Heart left ventricle (tissue), 13 donors: ENCODE measurements at regions not wholly inside any gene's neighbourhood (a gene's known extent, or its start where the extent isn't known, plus 50 kb on each side); places are given as distances from the start of the nearest gene placed in this dataset.

Source experiments
- CTCF ChIP-seq, 12 donors: fragments of 200-600 bp; sonication (generic) in 4 of 12; IDR thresholded peaks; one replicate each; pipeline versions ENCODE4 v1.5.0 to v1.8.0; 2018 to 2022; ENCODE audit warnings: antibody characterized with exemption in 12 of 12, mild to moderate bottlenecking in 5 of 12
- POLR2A ChIP-seq, 2 donors: fragments of 450-650 bp; IDR thresholded peaks; one replicate each; pipeline ENCODE4 v1.6.1; 2017; ENCODE audit warnings: antibody characterized with exemption in 2 of 2, mild to moderate bottlenecking in 2 of 2, moderate library complexity in 2 of 2
- donor health status: ischemic (EF 13 %, LVEDD 7.1; RV severe dilation, severe dysfunction).
- donor health status: DM: no; HTN: yes; CAD: no.
- donor health status: DM: no; HTN: no; CAD: no.
- donor health status: ischemic (EF 25% LVEDD 6.9; RV normal size, moderate dysfunction).
- donor health status: ischemic (EF 25% LVEDD 5.7; RV mildly dilated, moderate dysfunction).
- donor health status: ischemic (EF 35%, LVEDD 5.7; RV mildly dilated, moderate dysfunction).
- donor health status: nonischemic (EF 11% LVEDD 7.7; RV severe dilation, severe dysfunction).
- donor health status: DM: yes; HTN: yes; CAD: no.
- donor health status: PGD.
- donor health status: ischemic (EF 29% LVEDD 5.4; RV normal size, mild dysfunction).
- donor health status: nonischemic (EF 23%, LVEDD 6.1; RV moderate dilation, normal function).

- no peak for TF ChIP-seq CTCF (IDR thresholded peaks at IDR 0.05)
- TF ChIP-seq POLR2A (IDR thresholded peaks at IDR 0.05) = no peak
Observed at GRCh38 chr1:55369474-55369873, 154.3 kb upstream of the USP24 start.
